ENCODE measurements at regions not wholly inside any gene's neighbourhood (a gene's known extent, or its start where the extent isn't known, plus 50 kb on each side); places are given as distances from the start of the nearest gene placed in this dataset.

- H3K27me3 Mint-ChIP-seq (ENCODE audit: low read depth in 3 of 3) = peaks cover 2 to 17% (median 2%) of the 10 kb centered on the region in 3 donors
- no peaks in the 10 kb centered on the region for H3K36me3 Mint-ChIP-seq
- no peak overlapping the region for H3K27ac Mint-ChIP-seq
- no peaks in the 10 kb centered on the region for H3K4me1 Mint-ChIP-seq
- H3K9me3 Mint-ChIP-seq = no peaks in the 10 kb centered on the region
- no peak overlapping the region for H3K4me3 Mint-ChIP-seq
- DNase-seq = no peak
Measured at GRCh38 chr20:1783245-1783644, 112.0 kb upstream of the SIRPA start.

- Mint-ChIP-seq H3K4me3 (no peak overlapping the region), H3K9me3 (no peaks in the 10 kb centered on the region), H3K36me3 (no peaks in the 10 kb centered on the region), H3K27ac (no peak overlapping the region), H3K4me1 (peaks cover 3 to 4% of the 10 kb centered on the region in 2 donors), H3K27me3 (ENCODE audit: low read depth in 3 of 3) (peaks cover 3 to 23% (median 4%) of the 10 kb centered on the region in 3 donors)
- DNase-seq = no peak
Measured at GRCh38 chr20:1782181-1782580, 113.0 kb upstream of the SIRPA start.

- H3K36me3 Mint-ChIP-seq = no peaks in the 10 kb centered on the region
- peaks cover 15 to 19% of the 10 kb centered on the region in 2 donors for H3K4me1 Mint-ChIP-seq
- no peak overlapping the region for H3K27ac Mint-ChIP-seq
- H3K9me3 Mint-ChIP-seq = no peaks in the 10 kb centered on the region
- peaks cover 4 to 21% (median 4%) of the 10 kb centered on the region in 3 donors for H3K27me3 Mint-ChIP-seq (ENCODE audit: low read depth in 3 of 3)
- DNase-seq = no peak
- H3K4me3 Mint-ChIP-seq = no peak overlapping the region
Measured at GRCh38 chr20:1779567-1779966, 115.6 kb upstream of the SIRPA start.

- H3K27ac Mint-ChIP-seq = no peak overlapping the region
- H3K4me3 Mint-ChIP-seq = no peak overlapping the region
- no peaks in the 10 kb centered on the region for H3K36me3 Mint-ChIP-seq
- no peak for DNase-seq
- H3K27me3 Mint-ChIP-seq (ENCODE audit: low read depth in 3 of 3) = peaks cover 4 to 13% (median 5%) of the 10 kb centered on the region in 3 donors
- H3K9me3 Mint-ChIP-seq = no peaks in the 10 kb centered on the region
- peaks cover 15 to 19% of the 10 kb centered on the region in 2 donors for H3K4me1 Mint-ChIP-seq
Measured at GRCh38 chr20:1778338-1778737, 116.9 kb upstream of the SIRPA start.

GRCh38 chr20:1777476-1777820, 117.8 kb upstream of the SIRPA start:
- Mint-ChIP-seq H3K27ac (peak overlapping the region in 2 of 6 donors; percentile 2 to 3), H3K9me3 (no peaks in the 10 kb centered on the region), H3K36me3 (no peaks in the 10 kb centered on the region), H3K4me3 (peak overlapping the region; percentile 76 to 88 (median 82)), H3K4me1 (peaks cover 15 to 19% of the 10 kb centered on the region in 2 donors), H3K27me3 (ENCODE audit: low read depth in 3 of 3) (peaks cover 3 to 12% (median 5%) of the 10 kb centered on the region in 3 donors)
- no peak for DNase-seq

- no peaks in the 10 kb centered on the region for H3K36me3 Mint-ChIP-seq
- peak overlapping the region; percentile 76 to 88 (median 82) for H3K4me3 Mint-ChIP-seq
- peak overlapping the region in 3 of 6 donors; percentile 42 to 78 (median 46) for H3K27ac Mint-ChIP-seq
- peaks cover 3 to 12% (median 5%) of the 10 kb centered on the region in 3 donors for H3K27me3 Mint-ChIP-seq (ENCODE audit: low read depth in 3 of 3)
- H3K4me1 Mint-ChIP-seq = peaks cover 15 to 19% of the 10 kb centered on the region in 2 donors
- no peaks in the 10 kb centered on the region for H3K9me3 Mint-ChIP-seq
- DNase-seq = peak; percentile 66 to 80 (median 73)
Measured at GRCh38 chr20:1776681-1777475, 118.3 kb upstream of the SIRPA start.

GRCh38 chr20:1775117-1775516, 117.5 kb upstream of the SIRPG start:
- H3K36me3 Mint-ChIP-seq = no peaks in the 10 kb centered on the region
- peak overlapping the region in 2 of 5 donors; percentile 9 to 40 for H3K4me3 Mint-ChIP-seq
- no peak for DNase-seq
- H3K27ac Mint-ChIP-seq = no peak overlapping the region
- H3K4me1 Mint-ChIP-seq = peaks cover 15 to 19% of the 10 kb centered on the region in 2 donors
- no peaks in the 10 kb centered on the region for H3K9me3 Mint-ChIP-seq
- peaks cover 3 to 7% (median 4%) of the 10 kb centered on the region in 3 donors for H3K27me3 Mint-ChIP-seq (ENCODE audit: low read depth in 3 of 3)

GRCh38 chr20:1774479-1774878, 116.9 kb upstream of the SIRPG start:
- H3K9me3 Mint-ChIP-seq = no peaks in the 10 kb centered on the region
- DNase-seq = no peak
- no peak overlapping the region for H3K4me3 Mint-ChIP-seq
- H3K36me3 Mint-ChIP-seq = no peaks in the 10 kb centered on the region
- peaks cover 15 to 19% of the 10 kb centered on the region in 2 donors for H3K4me1 Mint-ChIP-seq
- no peak overlapping the region for H3K27ac Mint-ChIP-seq
- peaks cover 3 to 7% (median 4%) of the 10 kb centered on the region in 3 donors for H3K27me3 Mint-ChIP-seq (ENCODE audit: low read depth in 3 of 3)

- DNase-seq = no peak
- Mint-ChIP-seq H3K36me3 (no peaks in the 10 kb centered on the region), H3K27me3 (ENCODE audit: low read depth in 3 of 3) (peaks cover 3 to 7% (median 4%) of the 10 kb centered on the region in 3 donors), H3K4me3 (no peak overlapping the region), H3K4me1 (peaks cover 15 to 19% of the 10 kb centered on the region in 2 donors), H3K9me3 (no peaks in the 10 kb centered on the region), H3K27ac (no peak overlapping the region)
Measured at GRCh38 chr20:1773816-1774215, 116.2 kb upstream of the SIRPG start.

- Mint-ChIP-seq H3K4me1 (no peaks in the 10 kb centered on the region), H3K9me3 (no peaks in the 10 kb centered on the region), H3K27me3 (ENCODE audit: low read depth in 3 of 3) (peaks cover 0 to 7% (median 4%) of the 10 kb centered on the region in 3 donors), H3K36me3 (no peaks in the 10 kb centered on the region), H3K4me3 (no peak overlapping the region), H3K27ac (no peak overlapping the region)
- no peak for DNase-seq
Measured at GRCh38 chr20:1769491-1769890, 111.9 kb upstream of the SIRPG start.

- Mint-ChIP-seq H3K27me3 (ENCODE audit: low read depth in 3 of 3) (peaks cover 0 to 7% (median 4%) of the 10 kb centered on the region in 3 donors), H3K4me1 (no peaks in the 10 kb centered on the region), H3K9me3 (no peaks in the 10 kb centered on the region), H3K27ac (no peak overlapping the region), H3K4me3 (no peak overlapping the region), H3K36me3 (no peaks in the 10 kb centered on the region)
- no peak for DNase-seq
Measured at GRCh38 chr20:1766731-1767130, 109.2 kb upstream of the SIRPG start.

GRCh38 chr20:1764136-1765033, 106.8 kb upstream of the SIRPG start:
- no peak overlapping the region for H3K27ac Mint-ChIP-seq
- H3K27me3 Mint-ChIP-seq (ENCODE audit: low read depth in 3 of 3) = peaks cover 3 to 9% (median 4%) of the 10 kb centered on the region in 3 donors
- no peak overlapping the region for H3K4me3 Mint-ChIP-seq
- DNase-seq = peak; percentile 5 to 21 (median 15)
- H3K4me1 Mint-ChIP-seq = no peaks in the 10 kb centered on the region
- H3K9me3 Mint-ChIP-seq = no peaks in the 10 kb centered on the region
- no peaks in the 10 kb centered on the region for H3K36me3 Mint-ChIP-seq

- H3K4me3 Mint-ChIP-seq = no peak overlapping the region
- peaks cover 3 to 6% (median 4%) of the 10 kb centered on the region in 3 donors for H3K27me3 Mint-ChIP-seq (ENCODE audit: low read depth in 3 of 3)
- no peaks in the 10 kb centered on the region for H3K36me3 Mint-ChIP-seq
- H3K27ac Mint-ChIP-seq = no peak overlapping the region
- no peaks in the 10 kb centered on the region for H3K4me1 Mint-ChIP-seq
- no peaks in the 10 kb centered on the region for H3K9me3 Mint-ChIP-seq
- DNase-seq = no peak
Measured at GRCh38 chr20:1761598-1761997, 104.0 kb upstream of the SIRPG start.

GRCh38 chr20:1761116-1761515, 103.5 kb upstream of the SIRPG start:
- Mint-ChIP-seq H3K4me1 (no peaks in the 10 kb centered on the region), H3K27ac (no peak overlapping the region), H3K9me3 (no peaks in the 10 kb centered on the region), H3K36me3 (no peaks in the 10 kb centered on the region), H3K27me3 (ENCODE audit: low read depth in 3 of 3) (peaks cover 3 to 6% (median 4%) of the 10 kb centered on the region in 3 donors), H3K4me3 (no peak overlapping the region)
- DNase-seq = no peak

All from immature natural killer cell (primary cell).